WERI-Rb-1 (cell line): ENCODE measurements at regions not wholly inside any gene's neighbourhood (a gene's known extent, or its start where the extent isn't known, plus 50 kb on each side); places are given as distances from the start of the nearest gene placed in this dataset.

Experiments
- DNase-seq: peaks from one replicate; pipeline ENCODE4 v3.0.0-alpha.2; 2020
- H3K27ac ChIP-seq: fragments of 250-450 bp; sonication (Bioruptor Pico); 2 replicates; pipeline ENCODE4 v1.5.1; 2020; ENCODE audit warnings: mild to moderate bottlenecking, moderate library complexity
- H3K27me3 ChIP-seq: fragments of 250-450 bp; sonication (Bioruptor Pico); 2 replicates; pipeline ENCODE4 v1.5.1; 2021; ENCODE audit warnings: mild to moderate bottlenecking, low read depth, moderate library complexity; ENCODE audit not compliant: insufficient read depth, severe bottlenecking
- H3K36me3 ChIP-seq: fragments of 250-450 bp; sonication (Bioruptor Pico); 2 replicates; pipeline ENCODE4 v1.5.1; 2020; ENCODE audit warnings: mild to moderate bottlenecking, moderate library complexity
- H3K4me3 ChIP-seq: 2 replicates; pipeline ENCODE4 v1.5.1; 2011; ENCODE audit warnings: low read depth, mild to moderate bottlenecking, control low read depth, low read length
- H3K9me3 ChIP-seq: fragments of 250-450 bp; sonication (Bioruptor Pico); 2 replicates; pipeline ENCODE4 v1.5.1; 2021; ENCODE audit warnings: mild to moderate bottlenecking, moderate library complexity; ENCODE audit not compliant: severe bottlenecking
- TF ChIP-seq, protein P1 (sequence below): IDR thresholded peaks from 2 replicates; pipeline ENCODE4 v1.5.1; 2011; ENCODE audit warnings: low read depth, mild to moderate bottlenecking, control low read depth, inconsistent platforms, low read length

DNA sequence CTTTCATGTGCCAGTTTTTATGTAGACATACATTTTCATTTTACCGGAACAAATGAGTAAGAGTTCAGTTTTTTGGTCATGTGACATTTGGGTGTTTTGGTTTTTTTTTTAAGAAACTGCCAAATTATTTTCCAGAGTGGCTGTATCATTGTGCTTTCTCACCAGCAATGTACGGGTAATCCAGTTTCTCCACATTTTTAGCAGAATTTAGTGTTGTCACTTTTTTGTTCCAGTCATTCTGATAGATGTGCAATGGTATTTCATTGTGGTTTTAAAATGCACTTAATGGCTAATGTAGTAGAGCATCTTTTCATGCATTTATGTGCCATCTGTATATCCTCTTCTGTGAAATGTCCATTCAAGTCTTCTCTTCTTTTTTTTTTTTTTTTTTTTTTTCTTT lies 126.5 kb upstream of the FBXO11 start:
- Histone ChIP-seq H3K9me3 (peaks cover 13% of the 10 kb centered on the region), H3K27me3 (no peaks in the 10 kb centered on the region), H3K27ac (no peak overlapping the region), H3K4me3 (no peak overlapping the region), H3K36me3 (no peaks in the 10 kb centered on the region; the same call in 1 of the 2 replicates)
- TF ChIP-seq, protein P1, sequence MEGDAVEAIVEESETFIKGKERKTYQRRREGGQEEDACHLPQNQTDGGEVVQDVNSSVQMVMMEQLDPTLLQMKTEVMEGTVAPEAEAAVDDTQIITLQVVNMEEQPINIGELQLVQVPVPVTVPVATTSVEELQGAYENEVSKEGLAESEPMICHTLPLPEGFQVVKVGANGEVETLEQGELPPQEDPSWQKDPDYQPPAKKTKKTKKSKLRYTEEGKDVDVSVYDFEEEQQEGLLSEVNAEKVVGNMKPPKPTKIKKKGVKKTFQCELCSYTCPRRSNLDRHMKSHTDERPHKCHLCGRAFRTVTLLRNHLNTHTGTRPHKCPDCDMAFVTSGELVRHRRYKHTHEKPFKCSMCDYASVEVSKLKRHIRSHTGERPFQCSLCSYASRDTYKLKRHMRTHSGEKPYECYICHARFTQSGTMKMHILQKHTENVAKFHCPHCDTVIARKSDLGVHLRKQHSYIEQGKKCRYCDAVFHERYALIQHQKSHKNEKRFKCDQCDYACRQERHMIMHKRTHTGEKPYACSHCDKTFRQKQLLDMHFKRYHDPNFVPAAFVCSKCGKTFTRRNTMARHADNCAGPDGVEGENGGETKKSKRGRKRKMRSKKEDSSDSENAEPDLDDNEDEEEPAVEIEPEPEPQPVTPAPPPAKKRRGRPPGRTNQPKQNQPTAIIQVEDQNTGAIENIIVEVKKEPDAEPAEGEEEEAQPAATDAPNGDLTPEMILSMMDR: no peak
- DNase-seq: no peak

DNA sequence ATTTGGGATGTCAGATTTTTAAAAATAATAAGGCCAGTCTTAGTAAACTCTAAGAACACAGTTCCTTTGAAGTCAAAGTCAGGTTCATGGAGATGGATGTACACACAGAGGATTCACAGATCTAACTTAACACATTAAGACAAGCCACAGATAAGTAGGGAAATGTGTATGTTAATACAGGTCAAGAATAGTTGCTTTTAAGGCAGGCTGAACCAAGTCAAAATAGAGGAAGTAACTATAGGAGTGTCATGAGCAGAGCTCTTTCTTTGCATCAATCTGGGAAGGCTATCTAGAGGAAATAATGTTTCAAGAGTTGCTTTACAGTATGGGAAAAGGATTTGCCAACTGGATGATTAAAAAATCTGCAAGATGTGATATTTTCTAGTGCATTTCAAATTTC lies 128.0 kb upstream of the FBXO11 start:
- Histone ChIP-seq H3K9me3 (peaks cover 17% of the 10 kb centered on the region), H3K4me3 (no peak overlapping the region), H3K27me3 (no peaks in the 10 kb centered on the region), H3K36me3 (no peaks in the 10 kb centered on the region), H3K27ac (no peak overlapping the region)
- DNase-seq: no peak
- TF ChIP-seq, protein P1: no peak

DNA sequence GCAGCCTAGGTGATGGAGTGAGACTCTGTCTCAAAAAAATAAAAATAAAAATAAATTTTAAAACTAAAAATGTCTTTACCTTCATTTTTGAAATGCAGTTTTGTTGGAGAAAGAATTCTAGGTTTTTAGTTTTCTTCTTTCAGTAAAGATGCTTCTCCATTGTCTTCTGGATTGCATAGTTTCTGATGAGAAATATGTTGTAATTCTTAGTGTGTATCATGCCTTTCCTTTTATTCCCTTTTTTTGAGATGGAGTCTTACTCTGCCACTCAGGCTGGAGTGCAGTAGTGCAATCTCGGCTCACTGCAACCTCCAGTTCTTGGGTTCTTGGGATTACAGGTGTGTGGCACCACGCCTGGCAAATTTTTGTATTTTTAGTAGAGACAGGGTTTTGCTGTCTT lies 130.0 kb upstream of the FBXO11 start:
- Histone ChIP-seq H3K9me3 (peaks cover 21% of the 10 kb centered on the region), H3K27me3 (no peaks in the 10 kb centered on the region), H3K4me3 (no peak overlapping the region), H3K36me3 (no peaks in the 10 kb centered on the region; the same call in 1 of the 2 replicates), H3K27ac (no peak overlapping the region)
- TF ChIP-seq, protein P1: no peak
- no peak for DNase-seq

DNA sequence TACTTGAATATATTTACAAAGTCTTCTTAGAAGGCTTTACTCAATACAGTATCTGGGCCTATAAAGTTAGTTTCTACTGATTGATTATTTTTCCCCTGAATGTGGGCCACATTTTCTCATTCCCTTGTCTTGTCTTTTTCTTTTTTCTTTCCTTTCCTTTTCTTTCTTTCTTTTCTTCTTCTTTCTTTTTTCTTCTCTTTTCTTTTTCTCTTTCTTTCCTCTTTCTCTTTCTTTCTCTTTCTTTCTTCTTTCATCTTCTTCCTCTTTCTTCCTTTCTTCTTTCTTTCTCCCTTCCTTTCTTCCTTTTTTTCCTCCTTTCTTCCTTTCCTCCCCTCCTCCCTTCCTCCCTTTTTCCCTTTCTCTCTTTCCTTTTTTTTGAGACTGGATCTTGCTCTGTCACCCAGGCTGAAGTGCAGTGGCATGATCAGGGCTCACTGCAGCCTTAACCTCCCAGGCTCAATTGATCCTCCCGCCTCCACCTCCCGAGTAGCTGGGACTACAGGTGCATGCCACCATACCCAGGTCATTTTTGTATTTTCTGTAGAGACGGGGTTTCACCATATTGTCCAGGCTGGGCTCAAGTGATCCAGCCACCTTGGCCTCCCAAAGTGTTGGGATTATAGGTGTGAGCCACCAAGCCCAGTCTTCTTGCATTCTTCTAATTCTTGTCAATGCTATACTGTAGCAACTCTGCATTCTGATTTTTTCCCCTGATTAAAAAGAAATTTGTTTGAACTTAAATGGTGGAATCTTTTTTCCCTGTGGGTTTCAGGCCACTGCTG lies 133.1 kb upstream of the FBXO11 start:
- TF ChIP-seq, protein P1: no peak
- no peak overlapping the region for H3K4me3 ChIP-seq
- DNase-seq: no peak

DNA sequence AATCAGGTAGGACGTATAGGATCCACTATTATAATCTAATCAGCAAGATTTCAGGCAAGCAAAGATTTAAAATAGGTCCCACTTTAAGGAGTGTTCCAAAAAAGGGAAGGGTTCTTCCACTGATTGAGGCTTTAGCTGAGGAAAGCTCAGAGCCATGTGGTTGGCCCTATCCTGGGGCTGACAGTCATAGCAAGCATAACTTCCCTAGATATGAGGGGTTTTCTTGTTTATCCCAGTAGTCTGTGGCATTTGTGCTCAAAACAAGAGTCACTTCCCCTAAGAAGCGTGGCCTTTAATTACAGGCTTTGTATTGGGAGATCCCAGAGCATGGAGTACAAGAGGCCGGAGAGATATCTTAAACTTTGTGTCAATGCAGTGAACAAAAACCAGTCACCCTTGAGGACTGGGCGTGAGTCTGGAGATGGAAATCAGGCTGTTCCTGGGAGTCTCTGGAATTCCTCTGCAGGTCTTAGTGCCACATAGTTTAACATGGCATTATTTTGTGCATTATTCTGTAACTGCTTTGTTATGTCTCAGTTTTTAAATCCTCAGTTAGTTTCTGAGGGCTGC lies 136.9 kb upstream of the FBXO11 start:
- Histone ChIP-seq H3K36me3 (no peaks in the 10 kb centered on the region; the same call in 1 of the 2 replicates), H3K9me3 (peaks cover 8% of the 10 kb centered on the region), H3K27me3 (no peaks in the 10 kb centered on the region), H3K4me3 (no peak overlapping the region), H3K27ac (no peak overlapping the region)
- DNase-seq: no peak
- TF ChIP-seq, protein P1: no peak

More for the DNA sequence above, 133.1 kb upstream of the FBXO11 start:
- Histone ChIP-seq H3K27ac (peak overlapping the region; percentile 82; the same call in 1 of the 2 replicates), H3K27me3 (no peaks in the 10 kb centered on the region), H3K36me3 (no peaks in the 10 kb centered on the region; the same call in 1 of the 2 replicates), H3K9me3 (peaks cover 21% of the 10 kb centered on the region)
